Neural progenitor cell (in vitro differentiated cells): ENCODE measurements at regions not wholly inside any gene's neighbourhood (a gene's known extent, or its start where the extent isn't known, plus 50 kb on each side); places are given as distances from the start of the nearest gene placed in this dataset.
A peak's percentile ranks its signal among the peaks of the same experiment; 100 is the strongest.

Experiments used
- DNase-seq: peaks from one replicate; pipeline ENCODE4 v3.0.0-alpha.2; 2016; ENCODE audit warnings: low spot score
- H2AFZ ChIP-seq: fragments of 200-600 bp; sonication (generic); replicated peaks from 2 replicates; pipeline ENCODE4 v1.6.1; 2016; ENCODE audit warnings: antibody characterized with exemption
- H3F3A ChIP-seq: fragments of 200-600 bp; sonication (generic); 2 replicates; pipeline ENCODE4 v1.6.1; 2016; ENCODE audit warnings: antibody characterized with exemption, low read depth
- H3K27ac ChIP-seq: fragments of 200-600 bp; sonication (generic); 2 replicates; pipeline ENCODE4 v1.5.1; 2016; ENCODE audit warnings: mild to moderate bottlenecking
- H3K27me3 ChIP-seq: fragments of 200-600 bp; sonication (generic); 2 replicates; pipeline ENCODE4 v1.6.1; 2016; ENCODE audit warnings: mild to moderate bottlenecking, moderate library complexity
- H3K36me3 ChIP-seq: fragments of 200-600 bp; sonication (generic); 2 replicates; pipeline ENCODE4 v1.5.1; 2016
- H3K4me1 ChIP-seq: fragments of 200-600 bp; sonication (generic); 2 replicates; pipeline ENCODE4 v1.6.1; 2016; ENCODE audit warnings: mixed run types
- H3K4me2 ChIP-seq: fragments of 200-600 bp; sonication (generic); 2 replicates; pipeline ENCODE4 v1.6.1; 2016
- H3K4me3 ChIP-seq: fragments of 200-600 bp; sonication (generic); 2 replicates; pipeline ENCODE4 v1.5.1; 2016
- H3K79me2 ChIP-seq: fragments of 200-600 bp; sonication (generic); 2 replicates; pipeline ENCODE4 v1.6.1; 2016; ENCODE audit warnings: low read depth
- H3K9ac ChIP-seq: fragments of 200-600 bp; sonication (generic); 2 replicates; pipeline ENCODE4 v1.6.1; 2016
- H3K9me3 ChIP-seq: fragments of 200-600 bp; sonication (generic); 2 replicates; pipeline ENCODE4 v1.5.1; 2016; ENCODE audit warnings: low read depth
- H4K20me1 ChIP-seq: fragments of 200-600 bp; sonication (generic); 2 replicates; pipeline ENCODE4 v1.6.1; 2016; ENCODE audit warnings: low read depth
- H3K27ac Mint-ChIP-seq: 3 replicates; pipeline ENCODE4 v1.8.0; 2021; ENCODE audit warnings: mixed read lengths
- H3K27me3 Mint-ChIP-seq: 2 replicates; pipeline ENCODE4 v1.8.0; 2022; ENCODE audit warnings: low read depth, mild to moderate bottlenecking, inconsistent platforms, moderate library complexity, mixed read lengths; ENCODE audit not compliant: insufficient read depth
- H3K36me3 Mint-ChIP-seq: 3 replicates; pipeline ENCODE4 v1.8.0; 2021; ENCODE audit warnings: mixed read lengths
- H3K4me1 Mint-ChIP-seq: 3 replicates; pipeline ENCODE4 v1.8.0; 2021; ENCODE audit warnings: mixed read lengths
- H3K4me3 Mint-ChIP-seq: 3 replicates; pipeline ENCODE4 v1.8.0; 2021; ENCODE audit warnings: mild to moderate bottlenecking, moderate library complexity, mixed read lengths
- H3K9me3 Mint-ChIP-seq: 3 replicates; pipeline ENCODE4 v1.8.0; 2020; ENCODE audit warnings: mixed read lengths
- CTCF ChIP-seq: fragments of 200-600 bp; sonication (generic); IDR thresholded peaks from 2 replicates; pipeline ENCODE4 v1.5.1; 2017; ENCODE audit warnings: antibody characterized with exemption, mild to moderate bottlenecking
- EZH2 ChIP-seq: fragments of 200-600 bp; sonication (generic); IDR thresholded peaks from 2 replicates; pipeline ENCODE4 v1.6.1; 2017; ENCODE audit warnings: antibody characterized with exemption, mild to moderate bottlenecking, moderate library complexity
- EZH2phosphoT487 ChIP-seq: fragments of 200-600 bp; sonication (generic); IDR thresholded peaks from 2 replicates; pipeline ENCODE4 v1.6.1; 2017; ENCODE audit warnings: antibody characterized with exemption

DNA sequence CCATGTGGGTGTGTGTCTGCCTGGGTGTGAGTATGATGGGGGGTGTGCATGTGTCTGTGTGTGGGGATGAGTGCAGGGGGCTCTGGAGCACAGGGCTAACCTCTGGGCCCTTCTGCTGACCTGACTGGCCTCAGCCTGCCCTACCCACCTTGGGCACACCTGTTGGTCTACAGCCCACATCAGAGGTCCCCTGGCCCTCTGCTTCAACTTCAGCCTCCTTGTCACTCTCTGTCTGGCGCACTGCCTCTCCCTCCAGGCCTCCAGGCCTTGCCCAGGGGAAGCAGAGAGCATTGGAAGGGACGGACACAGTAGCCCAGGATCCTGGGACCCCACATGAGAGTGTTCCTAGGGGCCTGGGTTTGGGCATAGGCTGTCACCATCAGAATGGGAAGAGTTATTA is 115.4 kb downstream of the EFNB1 start:
- H3K36me3 Mint-ChIP-seq = no peaks in the 10 kb centered on the region
- Histone ChIP-seq H3K36me3 (no peaks in the 10 kb centered on the region), H3K79me2 (no peaks in the 10 kb centered on the region), H3K9ac (no peak overlapping the region), H3K4me3 (no peak overlapping the region), H3F3A (no peaks in the 10 kb centered on the region), H3K4me2 (no peak overlapping the region), H3K9me3 (no peaks in the 10 kb centered on the region), H3K4me1 (no peaks in the 10 kb centered on the region), H3K27me3 (no peaks in the 10 kb centered on the region), H4K20me1 (no peaks in the 10 kb centered on the region), H2AFZ (no peak overlapping the region), H3K27ac (no peak overlapping the region)
- H3K27ac Mint-ChIP-seq = peak overlapping the region; percentile 3
- H3K27me3 Mint-ChIP-seq = no peaks in the 10 kb centered on the region
- DNase-seq = no peak
- H3K4me3 Mint-ChIP-seq = no peak overlapping the region
- TF ChIP-seq EZH2phosphoT487 = no peak
- no peak for TF ChIP-seq CTCF
- no peak for TF ChIP-seq EZH2
- H3K4me1 Mint-ChIP-seq = peaks cover 13% of the 10 kb centered on the region
- H3K9me3 Mint-ChIP-seq = peaks cover 10% of the 10 kb centered on the region

DNA sequence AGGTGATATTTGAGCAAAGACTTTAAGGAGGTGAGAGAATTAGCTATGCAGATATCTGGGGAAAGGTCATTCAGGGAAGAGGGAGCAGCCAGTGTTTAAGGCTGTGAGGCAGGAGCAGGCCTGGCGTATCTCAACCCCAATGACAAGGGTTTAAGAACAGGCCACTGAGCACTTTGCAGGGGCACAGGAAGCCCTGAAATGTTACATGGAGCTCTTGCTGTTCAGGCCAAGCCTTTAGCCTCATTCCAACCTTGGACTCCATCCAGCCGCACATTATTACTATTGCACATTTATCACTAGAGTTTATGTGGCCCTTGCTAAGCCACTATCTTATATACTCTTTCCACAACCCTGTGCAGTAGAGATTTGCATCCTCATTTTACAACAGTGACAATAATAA is 114.0 kb downstream of the EFNB1 start:
- no peak overlapping the region for H3K4me2 ChIP-seq
- no peak overlapping the region for H3K27ac ChIP-seq
- H3K4me3 ChIP-seq = no peak overlapping the region
- H4K20me1 ChIP-seq = no peaks in the 10 kb centered on the region
- Mint-ChIP-seq H3K4me1 (peaks cover 17% of the 10 kb centered on the region), H3K36me3 (no peaks in the 10 kb centered on the region), H3K4me3 (no peak overlapping the region), H3K27ac (no peak overlapping the region), H3K9me3 (peaks cover 7% of the 10 kb centered on the region), H3K27me3 (no peaks in the 10 kb centered on the region)
- H2AFZ ChIP-seq = no peak overlapping the region
- no peaks in the 10 kb centered on the region for H3K36me3 ChIP-seq
- H3K9me3 ChIP-seq = no peaks in the 10 kb centered on the region
- H3K79me2 ChIP-seq = no peaks in the 10 kb centered on the region
- no peaks in the 10 kb centered on the region for H3F3A ChIP-seq
- H3K27me3 ChIP-seq = no peaks in the 10 kb centered on the region
- no peak for DNase-seq
- no peaks in the 10 kb centered on the region for H3K4me1 ChIP-seq
- TF ChIP-seq EZH2 (no peak), CTCF (no peak), EZH2phosphoT487 (no peak)
- H3K9ac ChIP-seq = no peak overlapping the region

DNA sequence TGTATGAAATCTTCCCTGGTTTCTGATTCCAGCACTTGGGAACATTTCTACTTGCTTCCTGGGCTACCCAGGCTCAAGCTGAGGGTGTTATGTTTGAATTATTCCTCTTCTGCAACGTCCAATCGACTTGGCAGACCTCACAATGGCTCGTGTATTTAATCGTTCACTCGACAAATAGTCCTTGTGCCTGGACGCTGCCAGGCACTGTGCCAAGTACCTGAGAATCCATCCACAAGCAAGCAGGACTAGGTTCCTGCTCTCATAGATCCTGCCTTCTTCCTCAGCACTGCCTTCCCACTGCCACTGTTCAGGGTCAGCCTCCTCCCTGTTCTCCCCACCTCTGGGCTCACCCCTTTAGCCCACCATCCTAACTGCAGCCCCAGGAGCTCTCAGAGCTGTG is 113.3 kb downstream of the EFNB1 start:
- H3K9me3 Mint-ChIP-seq = peaks cover 7% of the 10 kb centered on the region
- Histone ChIP-seq H3K9me3 (no peaks in the 10 kb centered on the region), H3K4me2 (no peak overlapping the region), H3K4me1 (no peaks in the 10 kb centered on the region), H3K27me3 (no peaks in the 10 kb centered on the region), H3K27ac (no peak overlapping the region), H3K79me2 (no peaks in the 10 kb centered on the region), H2AFZ (no peak overlapping the region), H3K36me3 (no peaks in the 10 kb centered on the region), H3K9ac (no peak overlapping the region), H4K20me1 (no peaks in the 10 kb centered on the region), H3K4me3 (no peak overlapping the region), H3F3A (no peaks in the 10 kb centered on the region)
- no peaks in the 10 kb centered on the region for H3K36me3 Mint-ChIP-seq
- H3K27me3 Mint-ChIP-seq = no peaks in the 10 kb centered on the region
- no peak overlapping the region for H3K27ac Mint-ChIP-seq
- no peak for TF ChIP-seq EZH2phosphoT487
- no peak for TF ChIP-seq CTCF
- no peak for TF ChIP-seq EZH2
- no peak overlapping the region for H3K4me3 Mint-ChIP-seq
- peaks cover 17% of the 10 kb centered on the region for H3K4me1 Mint-ChIP-seq
- no peak for DNase-seq
